SH-SY5Y (cell line): ENCODE measurements at regions not wholly inside any gene's neighbourhood (a gene's known extent, or its start where the extent isn't known, plus 50 kb on each side); places are given as distances from the start of the nearest gene placed in this dataset.
A peak's percentile ranks its signal among the peaks of the same experiment; 100 is the strongest.

Experiments used
- GATA2 ChIP-seq: IDR thresholded peaks from 2 replicates; pipeline ENCODE4 v1.6.1; 2011; ENCODE audit warnings: mild to moderate bottlenecking, low read depth, low read length
- GATA3 ChIP-seq: IDR thresholded peaks from 2 replicates; pipeline ENCODE4 v1.6.1; 2011; ENCODE audit warnings: low read depth, mild to moderate bottlenecking, low read length, moderate library complexity

DNA sequence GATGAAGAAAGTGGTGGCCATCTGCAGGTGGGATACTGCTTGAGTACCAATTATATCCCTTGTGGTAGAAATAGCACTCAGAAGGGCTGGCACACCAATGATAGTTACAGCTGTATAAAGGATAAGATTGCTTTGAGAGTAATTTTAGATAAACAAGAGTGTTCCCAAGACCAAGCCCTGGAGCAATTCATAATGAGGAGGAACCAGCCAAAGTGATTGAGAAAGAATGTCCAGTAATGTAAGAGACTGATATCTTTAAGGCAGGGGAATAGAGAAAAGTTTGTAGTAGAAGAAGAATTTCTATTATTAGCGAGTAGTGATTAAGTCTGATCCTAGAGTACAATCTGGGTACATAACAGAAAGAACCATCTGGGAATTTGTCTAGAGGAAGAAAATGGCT is 945.1 kb downstream of the OTOL1 start:
- TF ChIP-seq GATA2 (no peak), GATA3 (no peak)

DNA sequence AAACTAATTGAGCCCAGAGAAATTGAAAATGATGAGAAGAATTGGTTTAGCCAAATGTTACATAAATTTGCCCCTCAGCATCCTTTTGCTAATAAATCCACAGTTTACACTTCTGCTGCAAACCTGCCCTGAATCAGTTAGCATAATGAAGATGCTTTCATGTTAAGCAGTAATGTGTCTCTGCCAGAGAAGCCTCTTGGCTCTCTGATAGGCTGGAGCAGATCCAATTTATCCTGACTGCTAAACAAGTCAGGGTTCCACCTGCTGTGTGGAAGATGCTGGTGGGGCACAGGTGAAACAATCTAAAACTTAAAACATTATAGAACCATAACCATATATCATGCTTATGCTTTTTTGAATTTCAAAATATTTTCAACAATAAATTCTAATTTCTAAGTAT is 946.8 kb downstream of the OTOL1 start:
- no peak for TF ChIP-seq GATA2
- TF ChIP-seq GATA3 = no peak

DNA sequence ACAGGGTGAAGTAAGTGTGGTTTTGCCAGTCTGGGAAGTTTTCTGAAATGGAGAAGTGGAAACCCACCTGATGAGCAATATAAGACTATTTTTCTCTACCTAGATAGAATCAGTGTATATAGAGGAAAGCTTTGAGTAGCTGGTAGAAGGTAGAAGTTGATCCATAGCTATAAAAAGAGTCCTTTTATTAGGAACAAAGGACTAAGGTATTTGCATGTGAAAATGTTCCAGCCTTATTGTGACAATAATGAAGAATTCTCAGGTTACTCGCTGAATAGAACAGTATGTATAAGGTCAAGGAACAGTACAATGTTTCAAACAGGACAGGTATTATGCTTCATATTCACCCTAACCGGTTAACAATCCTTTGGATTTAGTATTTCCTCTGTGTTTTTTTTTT is 972.2 kb downstream of the OTOL1 start:
- no peak for TF ChIP-seq GATA3
- no peak for TF ChIP-seq GATA2

DNA sequence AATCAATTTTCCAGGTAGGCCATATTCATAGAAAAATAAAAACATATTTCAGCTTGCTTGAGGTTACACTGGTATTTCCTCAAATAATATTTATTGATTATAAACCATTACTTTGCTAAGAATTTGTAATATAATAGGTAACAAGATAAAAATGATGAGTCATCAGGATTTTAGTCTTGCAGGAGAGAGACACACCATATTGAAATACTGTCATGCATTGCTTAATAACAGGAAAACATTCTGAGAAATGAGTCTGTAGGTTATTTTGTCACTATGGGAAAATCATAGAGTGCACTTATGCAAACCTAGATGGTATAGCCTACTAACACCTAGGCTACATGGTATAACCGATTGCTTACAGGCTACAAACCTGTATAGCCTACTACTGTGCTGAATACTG is 990.5 kb downstream of the OTOL1 start:
- TF ChIP-seq GATA3 (no peak), GATA2 (no peak)

DNA sequence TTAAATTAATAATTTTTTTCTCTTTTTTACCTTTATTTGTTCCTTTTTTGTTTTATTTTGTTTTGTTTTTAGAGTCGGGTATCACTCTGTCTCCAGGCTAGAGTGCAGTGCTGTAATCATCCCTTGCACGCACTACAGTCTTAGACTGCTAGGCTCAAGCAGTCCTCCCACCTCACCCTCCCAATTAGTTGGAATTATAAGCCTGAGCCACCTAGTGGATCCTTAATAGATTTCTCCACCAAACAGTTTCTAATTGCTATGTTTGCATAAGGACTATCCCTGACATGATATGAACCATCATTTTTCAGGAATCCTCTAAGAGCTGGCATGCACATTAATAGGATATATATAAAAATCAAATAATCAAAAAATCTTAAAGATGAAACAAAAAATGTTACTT is 993.2 kb downstream of the OTOL1 start:
- TF ChIP-seq GATA3 (no peak), GATA2 (no peak)

DNA sequence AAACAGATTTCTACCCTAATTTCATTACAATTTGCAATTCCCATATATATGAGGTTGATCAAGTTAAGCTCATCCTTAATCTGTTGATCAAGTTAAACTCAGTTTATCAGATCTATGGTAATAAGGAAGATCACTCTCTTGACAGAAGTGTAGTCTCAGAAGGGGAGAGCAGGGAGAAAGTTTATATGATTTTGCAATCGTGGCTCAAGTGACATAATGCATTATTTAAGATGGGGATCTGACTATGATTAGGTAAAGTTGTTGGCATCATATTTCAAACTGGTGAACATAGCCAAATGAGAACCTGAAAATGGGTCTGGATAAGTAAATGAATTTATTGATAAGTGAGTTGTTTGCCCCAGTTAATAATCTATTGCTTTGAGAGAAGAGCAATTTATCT is 995.3 kb downstream of the OTOL1 start:
- TF ChIP-seq GATA3 (no peak), GATA2 (no peak)

DNA sequence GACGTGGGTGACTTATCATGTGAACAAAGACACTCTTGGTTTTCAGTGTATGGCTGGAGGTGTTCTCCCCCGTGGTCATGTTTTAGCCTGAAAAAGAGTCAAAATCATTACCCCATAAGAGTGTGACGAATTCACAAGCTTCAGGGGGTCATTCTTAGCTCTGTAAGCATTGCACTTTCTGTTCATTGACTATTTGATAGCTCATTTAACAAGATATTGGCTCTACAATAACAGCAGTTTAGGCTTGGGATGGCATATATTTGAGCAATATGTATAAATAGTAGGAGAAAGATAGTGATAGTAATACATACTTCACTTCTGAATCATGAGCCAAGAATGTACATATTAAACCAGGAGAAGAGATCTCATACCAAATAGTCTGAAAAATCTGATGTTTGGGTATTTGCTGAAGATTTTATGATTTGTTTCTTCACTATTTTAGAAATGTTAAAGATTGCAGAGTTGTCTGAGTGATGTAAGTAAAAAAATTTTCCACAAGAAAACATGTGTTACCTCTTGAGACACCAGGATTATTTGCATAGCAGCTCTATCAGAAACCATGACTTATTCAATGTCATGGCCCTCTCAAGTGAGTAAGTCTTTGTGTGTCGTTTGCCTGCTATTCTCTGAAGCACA is 996.0 kb downstream of the OTOL1 start:
- no peak for TF ChIP-seq GATA2
- no peak for TF ChIP-seq GATA3

DNA sequence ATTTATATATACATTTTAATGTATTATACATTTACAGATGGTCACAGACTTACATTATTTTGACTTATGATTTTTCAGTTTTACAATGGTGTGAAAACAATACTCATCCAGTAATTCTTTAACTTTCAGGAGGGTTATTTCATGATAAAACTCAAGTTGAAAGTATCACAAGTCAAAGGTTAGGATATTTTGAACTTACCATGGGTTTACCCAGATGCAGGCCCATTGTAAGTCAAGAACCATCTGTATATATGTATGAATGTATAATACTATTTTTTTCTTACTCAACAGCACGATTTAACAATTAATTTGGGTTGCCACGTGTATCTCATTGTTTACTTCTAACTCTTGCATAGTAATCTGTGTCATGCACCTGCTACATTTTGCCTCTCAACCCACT is 1002.0 kb downstream of the OTOL1 start:
- TF ChIP-seq GATA3 (no peak), GATA2 (no peak)

DNA sequence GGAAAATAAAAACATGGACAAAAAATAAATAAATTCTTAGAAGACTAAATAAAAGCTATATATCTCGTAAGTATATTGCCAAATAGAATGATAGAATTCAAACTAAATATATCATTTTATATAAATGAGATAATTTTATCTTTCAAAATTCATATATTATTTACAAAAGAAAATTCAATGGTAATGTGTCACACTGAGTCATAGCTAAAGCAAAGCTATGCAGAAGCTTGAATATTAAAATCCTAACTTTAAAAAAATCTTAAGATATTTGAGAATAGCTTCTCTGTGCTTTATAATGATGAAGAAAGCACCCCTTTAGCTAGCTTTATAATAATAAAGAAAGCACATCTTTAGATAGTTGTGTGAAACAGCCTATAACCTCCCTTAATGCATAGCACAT is 1010.8 kb downstream of the OTOL1 start:
- TF ChIP-seq GATA2 = no peak
- TF ChIP-seq GATA3 = no peak

DNA sequence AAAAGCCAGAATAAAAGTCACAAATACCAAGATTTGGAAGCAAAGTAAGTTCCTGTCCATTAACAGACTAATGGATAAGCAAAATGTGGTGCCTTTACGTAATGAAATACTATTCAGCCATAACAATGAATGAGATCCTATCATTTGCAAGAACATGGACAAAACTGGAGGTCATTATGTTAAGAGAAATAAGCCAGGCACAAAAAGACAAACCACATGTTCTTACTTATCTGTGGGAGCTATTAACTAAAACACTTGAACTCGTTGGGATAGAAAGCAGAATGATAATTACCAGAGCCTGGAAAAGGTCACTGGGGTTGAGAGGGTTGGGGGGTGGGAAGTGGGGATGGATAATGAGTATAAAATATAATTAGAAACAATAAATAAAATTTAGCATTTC is 1015.9 kb downstream of the OTOL1 start:
- TF ChIP-seq GATA2 (no peak; the same call in 1 of the 2 replicates), GATA3 (peak; percentile 50; the same call in 1 of the 2 replicates)

DNA sequence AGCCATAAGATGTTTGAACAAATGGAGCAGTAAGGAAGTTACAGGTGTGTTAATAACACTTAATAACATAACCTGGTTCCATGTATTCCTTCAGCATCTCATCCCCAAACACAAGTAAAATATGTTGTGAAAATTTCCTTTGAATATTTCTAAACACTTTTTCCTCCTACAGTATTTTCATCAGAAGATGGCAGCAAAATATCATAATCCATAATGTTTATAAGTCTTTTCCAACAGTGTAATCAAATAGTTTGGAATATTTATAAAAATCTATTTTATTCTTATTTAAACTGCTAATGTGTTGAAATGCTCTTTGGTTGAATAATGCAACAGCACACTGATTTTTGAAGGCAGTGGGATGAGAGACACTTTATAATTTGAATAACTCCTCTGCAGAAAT is 1020.5 kb downstream of the OTOL1 start:
- TF ChIP-seq GATA2 = no peak
- TF ChIP-seq GATA3 = no peak

DNA sequence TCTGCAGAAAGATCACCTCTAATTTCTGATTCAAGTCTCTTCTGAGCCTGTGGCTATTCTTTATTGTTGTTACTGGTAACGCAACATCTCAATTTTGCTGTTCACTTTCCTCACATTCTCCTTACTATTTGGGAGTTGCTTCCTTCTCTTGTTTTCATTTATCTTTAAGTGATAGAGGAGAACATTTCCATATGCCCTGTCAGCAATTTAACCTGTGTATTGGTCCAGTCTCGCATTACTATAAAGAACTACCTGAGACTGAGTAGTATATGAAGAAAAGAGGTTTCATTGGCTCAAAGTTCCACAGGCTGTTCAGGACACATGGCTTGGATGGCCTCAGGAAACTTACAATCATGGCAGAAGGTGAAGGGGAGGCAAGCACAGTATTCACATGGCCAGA is 1025.1 kb downstream of the OTOL1 start:
- TF ChIP-seq GATA3 (no peak), GATA2 (no peak)

DNA sequence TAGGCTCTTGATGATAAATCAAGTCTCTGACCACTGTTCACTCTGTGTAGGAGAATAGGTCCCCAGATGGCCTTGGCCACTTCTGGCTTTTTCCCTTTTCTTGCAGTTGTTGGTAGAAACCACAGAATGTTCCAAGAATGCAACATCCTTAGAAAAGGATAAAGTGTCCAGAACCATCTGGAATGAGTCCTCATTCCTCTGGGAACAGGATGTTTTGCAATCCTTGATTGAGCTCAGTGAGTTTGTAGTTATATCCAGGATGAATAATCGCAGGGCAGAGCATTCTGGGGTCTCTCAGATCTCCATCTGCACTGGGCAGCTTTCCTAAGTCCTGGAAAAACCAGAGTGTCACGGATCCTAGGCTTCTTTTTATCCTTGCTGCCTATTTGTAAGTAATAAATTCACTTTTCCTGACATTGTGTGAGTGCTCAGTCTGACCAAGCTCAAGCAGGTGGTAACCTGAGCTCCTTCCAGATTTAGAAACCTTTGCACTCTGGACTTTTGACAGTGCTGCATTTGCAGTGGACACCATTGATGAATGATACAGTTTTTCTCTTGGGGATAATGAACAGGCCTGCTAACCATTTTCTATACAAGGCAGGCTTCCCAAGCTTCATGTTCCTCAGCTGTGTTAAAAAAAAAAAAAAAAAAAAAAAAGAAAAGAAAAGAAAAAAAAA is 1028.6 kb downstream of the OTOL1 start:
- no peak for TF ChIP-seq GATA3

DNA sequence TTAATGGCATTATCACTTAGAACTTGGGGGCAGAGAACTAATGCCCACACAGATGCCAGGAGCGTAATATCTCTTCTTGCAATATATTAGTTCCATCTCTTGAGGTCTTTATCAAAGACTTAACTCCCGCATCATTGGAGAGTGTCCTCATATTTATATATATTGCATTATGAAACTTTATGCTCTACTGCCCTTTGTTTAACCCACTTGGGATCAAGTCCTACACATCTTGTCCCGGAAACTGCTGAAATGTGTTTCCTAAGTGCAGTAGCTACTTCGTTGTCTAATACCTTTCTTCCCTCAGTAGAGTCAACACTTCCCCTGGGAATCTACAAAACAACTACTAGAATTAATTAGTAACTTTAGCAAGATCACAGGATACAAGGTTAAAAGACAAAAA is 1029.2 kb downstream of the OTOL1 start:
- no peak for TF ChIP-seq GATA2
- no peak for TF ChIP-seq GATA3

DNA sequence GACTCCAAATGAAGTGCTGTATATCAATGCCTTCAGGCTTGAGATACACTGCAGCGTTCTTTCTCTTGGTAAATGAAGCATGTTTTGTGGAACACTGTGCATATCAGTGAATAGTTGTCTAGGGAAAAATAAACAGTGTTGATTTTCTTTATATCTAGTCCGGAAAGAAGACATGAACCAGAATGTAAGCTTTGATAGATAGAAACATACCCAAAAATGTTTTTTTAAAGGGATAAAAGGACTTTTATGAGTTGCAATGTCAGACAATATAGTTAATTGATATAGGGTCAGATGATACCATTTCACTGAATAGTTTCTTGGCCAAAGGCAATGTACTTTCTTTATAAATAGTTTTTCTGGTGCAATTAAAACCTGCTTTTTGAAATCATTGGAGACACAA is 1037.8 kb downstream of the OTOL1 start:
- TF ChIP-seq GATA3 (no peak), GATA2 (no peak)

DNA sequence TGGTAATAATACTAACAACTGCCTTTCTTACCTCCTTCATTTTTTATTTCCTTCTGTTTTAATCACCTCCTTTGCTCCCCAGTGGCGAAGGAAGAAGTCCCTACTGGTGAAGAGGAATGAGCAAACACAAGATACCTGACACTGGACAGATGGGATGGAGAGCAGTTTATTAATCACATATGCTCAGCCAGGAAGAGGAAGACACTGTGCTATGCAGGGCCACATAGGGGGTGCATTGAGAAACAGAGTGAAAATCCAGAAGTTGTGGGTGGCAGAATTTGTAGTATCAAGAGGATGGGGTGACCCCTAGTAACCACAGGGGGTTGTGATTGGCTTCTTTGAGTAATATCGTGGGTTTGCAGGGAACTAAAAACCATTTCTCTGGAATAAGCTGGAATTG is 1041.9 kb downstream of the OTOL1 start:
- TF ChIP-seq GATA3 (no peak), GATA2 (no peak)

DNA sequence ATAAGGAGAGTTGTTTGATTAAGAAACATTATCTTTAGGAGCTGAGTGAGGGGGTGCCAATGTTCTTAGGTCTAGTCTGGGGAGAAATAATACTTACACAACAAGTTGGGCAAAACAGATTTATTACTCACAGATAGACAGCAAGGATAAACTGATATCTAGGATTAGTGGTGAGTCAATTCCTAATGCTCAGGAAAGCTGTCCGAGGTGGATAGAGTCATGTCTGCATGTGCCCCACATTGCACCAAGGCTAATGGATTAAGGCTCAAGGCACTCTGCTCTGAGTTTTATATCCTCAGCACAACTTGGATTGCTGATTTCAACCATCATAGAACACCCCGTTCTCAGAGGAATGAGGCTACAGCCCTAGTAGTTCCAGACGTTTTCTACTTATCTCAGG is 1042.3 kb downstream of the OTOL1 start:
- TF ChIP-seq GATA2 (no peak), GATA3 (no peak)
